Nephron progenitor cell (in vitro differentiated cells): ENCODE measurements at regions not wholly inside any gene's neighbourhood (a gene's known extent, or its start where the extent isn't known, plus 50 kb on each side); places are given as distances from the start of the nearest gene placed in this dataset.

ENCODE experiments used
- DNase-seq: peaks from one replicate; pipeline ENCODE4 v3.0.0; 2021
- H3K27ac Mint-ChIP-seq: 2 replicates; pipeline ENCODE4 v1.8.0; 2021; ENCODE audit warnings: mild to moderate bottlenecking, moderate library complexity, mixed read lengths
- H3K27me3 Mint-ChIP-seq: 2 replicates; pipeline ENCODE4 v1.8.0; 2021; ENCODE audit warnings: mild to moderate bottlenecking, low read depth, mixed read lengths; ENCODE audit not compliant: poor library complexity
- H3K36me3 Mint-ChIP-seq: 2 replicates; pipeline ENCODE4 v1.8.0; 2021; ENCODE audit warnings: low read depth, mixed read lengths
- H3K4me1 Mint-ChIP-seq: 2 replicates; pipeline ENCODE4 v1.8.0; 2021; ENCODE audit warnings: mixed read lengths
- H3K4me3 Mint-ChIP-seq: 2 replicates; pipeline ENCODE4 v1.8.0; 2021; ENCODE audit warnings: mild to moderate bottlenecking, moderate library complexity, mixed read lengths
- H3K9me3 Mint-ChIP-seq: 2 replicates; pipeline ENCODE4 v1.8.0; 2021; ENCODE audit warnings: mild to moderate bottlenecking, moderate library complexity, mixed read lengths
- TF ChIP-seq, protein P1 (sequence below): fragments of 200-600 bp; sonication (generic); IDR thresholded peaks from 2 replicates; pipeline ENCODE4 v1.5.0; 2021; ENCODE audit warnings: antibody characterized with exemption

DNA sequence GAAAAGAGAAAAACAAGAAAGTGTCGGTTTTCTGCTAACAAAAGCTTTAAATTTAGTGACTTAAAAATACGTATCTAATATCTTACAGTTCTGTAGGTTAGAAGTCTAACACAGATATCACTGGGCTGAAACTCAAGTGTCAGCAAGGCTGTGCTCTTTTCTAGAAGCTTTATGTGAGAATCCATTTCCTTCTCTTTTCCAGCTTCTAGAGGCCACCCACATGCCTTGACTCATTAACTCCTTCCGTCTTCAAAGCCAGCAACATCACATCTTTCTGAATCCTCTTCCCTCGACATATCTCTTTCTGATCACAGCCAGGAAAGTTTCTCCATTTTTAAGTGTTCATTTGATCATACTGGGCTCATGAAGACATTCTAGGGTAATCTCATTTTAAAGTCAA lies 262.0 kb downstream of the MAFB start:
- Mint-ChIP-seq H3K4me1 (no peaks in the 10 kb centered on the region), H3K36me3 (no peaks in the 10 kb centered on the region), H3K27me3 (peaks cover 3% of the 10 kb centered on the region), H3K27ac (no peak overlapping the region), H3K9me3 (peaks cover 6% of the 10 kb centered on the region), H3K4me3 (no peak overlapping the region)
- TF ChIP-seq, protein P1, sequence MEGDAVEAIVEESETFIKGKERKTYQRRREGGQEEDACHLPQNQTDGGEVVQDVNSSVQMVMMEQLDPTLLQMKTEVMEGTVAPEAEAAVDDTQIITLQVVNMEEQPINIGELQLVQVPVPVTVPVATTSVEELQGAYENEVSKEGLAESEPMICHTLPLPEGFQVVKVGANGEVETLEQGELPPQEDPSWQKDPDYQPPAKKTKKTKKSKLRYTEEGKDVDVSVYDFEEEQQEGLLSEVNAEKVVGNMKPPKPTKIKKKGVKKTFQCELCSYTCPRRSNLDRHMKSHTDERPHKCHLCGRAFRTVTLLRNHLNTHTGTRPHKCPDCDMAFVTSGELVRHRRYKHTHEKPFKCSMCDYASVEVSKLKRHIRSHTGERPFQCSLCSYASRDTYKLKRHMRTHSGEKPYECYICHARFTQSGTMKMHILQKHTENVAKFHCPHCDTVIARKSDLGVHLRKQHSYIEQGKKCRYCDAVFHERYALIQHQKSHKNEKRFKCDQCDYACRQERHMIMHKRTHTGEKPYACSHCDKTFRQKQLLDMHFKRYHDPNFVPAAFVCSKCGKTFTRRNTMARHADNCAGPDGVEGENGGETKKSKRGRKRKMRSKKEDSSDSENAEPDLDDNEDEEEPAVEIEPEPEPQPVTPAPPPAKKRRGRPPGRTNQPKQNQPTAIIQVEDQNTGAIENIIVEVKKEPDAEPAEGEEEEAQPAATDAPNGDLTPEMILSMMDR: no peak
- no peak for DNase-seq

GRCh38 chr20:40424695-40425094 lies 264.3 kb downstream of the MAFB start:
- Mint-ChIP-seq H3K27me3 (peaks cover 2% of the 10 kb centered on the region), H3K36me3 (no peaks in the 10 kb centered on the region), H3K4me3 (no peak overlapping the region), H3K9me3 (peaks cover 6% of the 10 kb centered on the region), H3K4me1 (no peaks in the 10 kb centered on the region), H3K27ac (no peak overlapping the region)
- no peak for DNase-seq
- TF ChIP-seq, protein P1: no peak

- no peaks in the 10 kb centered on the region for H3K36me3 Mint-ChIP-seq
- H3K9me3 Mint-ChIP-seq: peaks cover 6% of the 10 kb centered on the region
- H3K27ac Mint-ChIP-seq: no peak overlapping the region
- H3K4me3 Mint-ChIP-seq: no peak overlapping the region
- peaks cover 2% of the 10 kb centered on the region for H3K27me3 Mint-ChIP-seq
- TF ChIP-seq, protein P1: no peak
- H3K4me1 Mint-ChIP-seq: no peaks in the 10 kb centered on the region
- no peak for DNase-seq
Observed at GRCh38 chr20:40422656-40423055, 266.4 kb downstream of the MAFB start.

DNA sequence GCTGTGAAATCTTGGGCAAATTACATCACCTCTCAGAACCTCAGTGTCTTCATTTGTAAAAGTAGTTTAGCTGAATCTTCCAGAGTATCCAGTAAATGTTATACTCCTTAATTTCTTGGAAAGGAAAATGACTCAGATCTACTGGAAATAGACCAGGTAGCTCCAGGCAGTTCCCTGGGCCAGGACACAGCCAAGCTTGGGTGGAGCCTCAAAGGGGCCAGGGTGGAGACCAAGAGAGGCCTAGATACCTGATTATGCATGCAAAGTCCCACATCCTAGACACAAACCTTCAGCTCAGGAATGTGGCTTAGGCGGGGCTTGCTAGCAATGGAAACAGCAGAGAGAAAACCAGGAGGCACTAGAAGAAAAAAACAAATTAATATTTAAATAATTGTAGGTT lies 272.8 kb downstream of the MAFB start:
- no peaks in the 10 kb centered on the region for H3K36me3 Mint-ChIP-seq
- peaks cover 21% of the 10 kb centered on the region for H3K9me3 Mint-ChIP-seq
- DNase-seq: no peak
- no peak overlapping the region for H3K27ac Mint-ChIP-seq
- TF ChIP-seq, protein P1: no peak
- no peak overlapping the region for H3K4me3 Mint-ChIP-seq
- H3K27me3 Mint-ChIP-seq: no peaks in the 10 kb centered on the region
- peaks cover 3% of the 10 kb centered on the region for H3K4me1 Mint-ChIP-seq

- Mint-ChIP-seq H3K4me1 (peaks cover 8% of the 10 kb centered on the region), H3K36me3 (no peaks in the 10 kb centered on the region), H3K27ac (no peak overlapping the region), H3K9me3 (peaks cover 21% of the 10 kb centered on the region), H3K27me3 (no peaks in the 10 kb centered on the region), H3K4me3 (no peak overlapping the region)
- DNase-seq: no peak
- TF ChIP-seq, protein P1: no peak
Observed at GRCh38 chr20:40414843-40415615, 274.0 kb downstream of the MAFB start.

DNA sequence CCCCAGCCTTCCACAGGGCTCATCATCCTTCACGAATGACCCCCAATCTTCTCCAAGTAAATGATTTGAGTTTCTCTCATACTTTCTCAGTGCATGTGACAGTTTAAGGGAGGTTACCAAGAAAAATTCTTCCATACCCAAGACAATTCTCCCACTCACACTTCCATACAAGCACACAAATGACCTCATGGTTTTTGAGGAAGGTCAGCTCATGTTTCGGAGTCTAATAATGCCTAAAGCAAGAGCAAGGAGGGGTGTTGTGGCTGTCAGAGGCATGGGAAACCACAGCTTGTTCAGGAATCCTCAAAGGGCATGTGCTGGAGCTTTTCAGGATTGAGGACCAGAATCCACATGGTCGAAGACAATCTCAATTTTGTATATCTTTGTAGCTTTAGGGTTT lies 279.0 kb downstream of the MAFB start:
- H3K27ac Mint-ChIP-seq: no peak overlapping the region
- TF ChIP-seq, protein P1: no peak
- H3K4me1 Mint-ChIP-seq: peaks cover 15% of the 10 kb centered on the region
- H3K4me3 Mint-ChIP-seq: no peak overlapping the region
- H3K27me3 Mint-ChIP-seq: peaks cover 3% of the 10 kb centered on the region
- no peaks in the 10 kb centered on the region for H3K36me3 Mint-ChIP-seq
- H3K9me3 Mint-ChIP-seq: no peaks in the 10 kb centered on the region
- no peak for DNase-seq
